Gastrocnemius medialis (tissue), 4 donors: ENCODE measurements at regions not wholly inside any gene's neighbourhood (a gene's known extent, or its start where the extent isn't known, plus 50 kb on each side); places are given as distances from the start of the nearest gene placed in this dataset.

ENCODE experiments used
- POLR2A ChIP-seq, 2 donors: fragments of 450-650 bp; IDR thresholded peaks; one replicate each; pipeline ENCODE4 v1.6.1; 2017; ENCODE audit warnings: antibody characterized with exemption in 2 of 2, mild to moderate bottlenecking in 2 of 2, moderate library complexity in 2 of 2
- TF ChIP-seq, protein P1 (sequence below), 5 experiments: fragments of 450-650 bp in 3 of 5; fragments of 200-600 bp in 2 of 5; sonication (generic) in 2 of 5; IDR thresholded peaks in 4 of 5; conservative IDR thresholded peaks in 1 of 5; 1 replicate in 4 of 5; 2 replicates in 1 of 5; pipeline ENCODE4 v1.5.1; 2016 to 2019; ENCODE audit warnings: antibody characterized with exemption in 5 of 5, mild to moderate bottlenecking in 3 of 5, moderate library complexity in 3 of 5

DNA sequence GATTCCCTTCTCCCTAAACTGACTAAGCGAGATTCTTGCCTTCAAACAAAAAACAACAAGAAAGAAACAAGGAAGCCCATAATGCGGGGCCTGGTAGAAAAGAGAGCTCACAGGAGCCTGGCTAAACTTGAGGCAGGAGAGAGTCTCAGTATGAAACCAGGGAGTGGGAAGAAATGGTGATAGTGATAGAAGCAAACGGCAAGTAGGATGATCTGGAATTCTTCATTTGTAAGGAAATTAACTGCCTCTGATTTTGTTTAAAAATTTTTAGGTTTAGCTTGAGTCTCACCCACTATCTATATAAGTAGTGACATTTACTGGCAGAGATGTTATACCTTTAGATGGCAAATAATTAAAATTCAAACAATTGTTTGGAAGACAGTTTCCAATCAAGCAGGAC lies 1356.5 kb upstream of the LRRTM1 start:
- TF ChIP-seq, protein P1, sequence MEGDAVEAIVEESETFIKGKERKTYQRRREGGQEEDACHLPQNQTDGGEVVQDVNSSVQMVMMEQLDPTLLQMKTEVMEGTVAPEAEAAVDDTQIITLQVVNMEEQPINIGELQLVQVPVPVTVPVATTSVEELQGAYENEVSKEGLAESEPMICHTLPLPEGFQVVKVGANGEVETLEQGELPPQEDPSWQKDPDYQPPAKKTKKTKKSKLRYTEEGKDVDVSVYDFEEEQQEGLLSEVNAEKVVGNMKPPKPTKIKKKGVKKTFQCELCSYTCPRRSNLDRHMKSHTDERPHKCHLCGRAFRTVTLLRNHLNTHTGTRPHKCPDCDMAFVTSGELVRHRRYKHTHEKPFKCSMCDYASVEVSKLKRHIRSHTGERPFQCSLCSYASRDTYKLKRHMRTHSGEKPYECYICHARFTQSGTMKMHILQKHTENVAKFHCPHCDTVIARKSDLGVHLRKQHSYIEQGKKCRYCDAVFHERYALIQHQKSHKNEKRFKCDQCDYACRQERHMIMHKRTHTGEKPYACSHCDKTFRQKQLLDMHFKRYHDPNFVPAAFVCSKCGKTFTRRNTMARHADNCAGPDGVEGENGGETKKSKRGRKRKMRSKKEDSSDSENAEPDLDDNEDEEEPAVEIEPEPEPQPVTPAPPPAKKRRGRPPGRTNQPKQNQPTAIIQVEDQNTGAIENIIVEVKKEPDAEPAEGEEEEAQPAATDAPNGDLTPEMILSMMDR (IDR thresholded peaks at IDR 0.05 in 4 of 5, conservative IDR thresholded peaks at IDR 0.05 in 1 of 5) = no peak
- TF ChIP-seq POLR2A (IDR thresholded peaks at IDR 0.05) = no peak
